ENCODE measurements at regions not wholly inside any gene's neighbourhood (a gene's known extent, or its start where the extent isn't known, plus 50 kb on each side); places are given as distances from the start of the nearest gene placed in this dataset.

DNA sequence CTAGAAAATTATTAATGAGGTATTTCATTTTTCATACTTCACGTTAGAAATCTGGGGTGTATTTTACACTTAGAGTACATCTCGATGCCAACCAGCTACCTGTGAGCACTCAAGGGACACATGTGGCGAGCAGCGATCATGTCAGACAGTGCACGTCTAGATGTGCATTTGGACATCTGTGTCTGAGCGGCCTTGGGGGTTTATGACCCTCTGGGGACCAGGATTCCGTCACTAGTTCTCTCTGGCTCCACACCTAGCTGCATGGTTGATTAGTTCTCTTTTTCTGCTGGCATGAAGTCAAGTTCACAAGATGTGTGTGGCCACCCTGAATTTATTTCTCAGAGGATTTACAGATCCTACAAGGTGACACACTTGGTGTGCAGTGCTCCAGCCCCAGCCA lies 192.2 kb downstream of the TSN start:
- TF ChIP-seq YY1 (IDR thresholded peaks at IDR 0.05; ENCODE audit: low read depth, low read length) (no peak), CTCF (IDR thresholded peaks at IDR 0.05; ENCODE audit: control extremely low read depth in 1 of 3, insufficient read depth in 1 of 3, low read depth in 1 of 3, low read length in 3 of 3) (no peak), GABPA (IDR thresholded peaks at IDR 0.05; ENCODE audit: borderline replicate concordance, insufficient read depth, low read length) (no peak)
